Panc1 (cell line): ENCODE measurements at regions not wholly inside any gene's neighbourhood (a gene's known extent, or its start where the extent isn't known, plus 50 kb on each side); places are given as distances from the start of the nearest gene placed in this dataset.
"Not testable (repeated sequence)": the region's sequence is repeated elsewhere in the genome, so short reads cannot be mapped to it uniquely, and the experiment has no call there.

ENCODE experiments used
- ATAC-seq: fragments of 200-7000 bp; cut with Tn5 transposase; 2 replicates; pipeline ENCODE4 v1.9.1; 2020; ENCODE audit warnings: mild to moderate bottlenecking, moderate library complexity
- BruUV-seq: library from RNA; stranded (reverse); fragments of 400-500 nt; replicated peaks from 2 replicates; lab custom pipeline; 2021; lab: Mats Ljungman, UMichigan
- CTCF ChIA-PET: fragments of 300-600 bp; sonication (Branson Sonifier 250); formaldehyde crosslinking; loops from one replicate; lab custom pipeline; 2022; ENCODE audit warnings: antibody characterized with exemption; lab: Charles Lee
- POLR2A ChIA-PET: fragments of 300-600 bp; sonication (Branson Sonifier 250); formaldehyde crosslinking; loops from one replicate; lab custom pipeline; 2022; ENCODE audit warnings: antibody characterized with exemption; lab: Charles Lee
- DNase-seq: peaks from one replicate; pipeline ENCODE4 v3.0.0-alpha.2; 2010; ENCODE audit warnings: low read depth, low spot score
- H3K27ac ChIP-seq: 2 replicates; pipeline ENCODE4 v1.5.1; 2011; ENCODE audit warnings: mild to moderate bottlenecking, low read length, inconsistent platforms
- H3K27me3 ChIP-seq: fragments of 200-500 bp; sonication (Bioruptor generic); 2 replicates; pipeline ENCODE4 v1.6.0; 2014; ENCODE audit warnings: low read length, inconsistent platforms; ENCODE audit not compliant: control insufficient read depth, insufficient read depth
- H3K36me3 ChIP-seq: fragments of 200-500 bp; sonication (Bioruptor generic); 2 replicates; pipeline ENCODE4 v1.5.1; 2014; ENCODE audit warnings: inconsistent platforms, mild to moderate bottlenecking, low read length, moderate library complexity; ENCODE audit not compliant: control insufficient read depth, insufficient read depth
- H3K4me1 ChIP-seq: 2 replicates; pipeline ENCODE4 v1.5.1; 2011; ENCODE audit warnings: inconsistent platforms, mild to moderate bottlenecking, low read length, moderate library complexity; ENCODE audit not compliant: control insufficient read depth, insufficient read depth
- H3K4me3 ChIP-seq, 2 experiments: 2 replicates each; pipeline ENCODE4 v1.5.1; 2011 to 2012; ENCODE audit warnings: low read depth in 2 of 2, low read length in 2 of 2, mild to moderate bottlenecking in 2 of 2, inconsistent platforms in 1 of 2, moderate library complexity in 1 of 2
- H3K9me3 ChIP-seq: fragments of 200-500 bp; sonication (Bioruptor generic); 2 replicates; pipeline ENCODE4 v1.5.1; 2014; ENCODE audit warnings: low read depth, mild to moderate bottlenecking, inconsistent platforms, low read length, moderate library complexity; ENCODE audit not compliant: control insufficient read depth, insufficient read depth
- POLR2AphosphoS5 ChIP-seq: IDR thresholded peaks from 2 replicates; pipeline ENCODE4 v1.6.1; 2012; ENCODE audit warnings: mild to moderate bottlenecking, low read depth, low read length, moderate library complexity
- SIN3A ChIP-seq: IDR thresholded peaks from 2 replicates; pipeline ENCODE4 v1.6.1; 2012; ENCODE audit warnings: low read depth, mild to moderate bottlenecking, low read length, moderate library complexity, borderline replicate concordance; ENCODE audit not compliant: insufficient read depth
- TCF7L2 ChIP-seq: IDR thresholded peaks from 2 replicates; pipeline ENCODE4 v1.6.1; 2011; ENCODE audit warnings: mild to moderate bottlenecking, low read depth, low read length, inconsistent platforms
- in situ Hi-C: cut with HindIII; loops from 2 replicates; pipeline ENCODE4 v1.10.0; 2016; ENCODE audit warnings: low sequenced_read_pairs, low pct_unique_long_range_greater_than_20kb
- intact Hi-C: fragments of 100-400 bp; cut with micrococcal nuclease; formaldehyde crosslinking; loops from one replicate; pipeline ENCODE4 v1.10.0; 2022; ENCODE audit not compliant: unreplicated experiment
- TF ChIP-seq, protein P1 (sequence below): fragments of 450-650 bp; IDR thresholded peaks from 2 replicates; pipeline ENCODE4 v1.5.1; 2017; ENCODE audit warnings: mild to moderate bottlenecking
- TF ChIP-seq, protein P2 (sequence below), 2 experiments: IDR thresholded peaks; 2 replicates each; pipeline ENCODE4 v1.6.1; 2011 to 2012; ENCODE audit warnings: low read depth in 2 of 2, control low read depth in 1 of 2, low read length in 1 of 2, mild to moderate bottlenecking in 1 of 2, moderate library complexity in 1 of 2; ENCODE audit not compliant: insufficient read depth in 1 of 2

DNA sequence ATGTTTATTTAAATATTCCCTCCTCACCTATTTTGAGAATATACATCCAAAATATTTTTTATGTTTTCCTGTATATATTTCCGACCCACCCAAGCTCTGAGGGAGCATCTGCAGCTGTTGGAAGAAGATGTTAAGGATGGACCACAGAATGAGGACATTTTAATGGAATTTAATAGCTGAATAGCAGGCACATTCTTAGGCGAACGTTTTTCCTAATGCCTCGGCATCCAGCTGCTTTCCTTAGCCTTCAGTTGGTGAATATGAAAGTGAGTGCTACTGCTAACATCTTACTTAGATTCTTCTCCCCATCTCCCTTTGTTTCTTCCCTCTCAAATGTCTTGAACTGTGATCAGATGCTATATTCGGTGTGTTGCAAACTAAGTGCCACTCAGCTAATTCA is 158.0 kb upstream of the CTSO start:
- intact Hi-C loops (no loop called here), in situ Hi-C loops (no loop called here)
- no peaks in the 10 kb centered on the region for H3K27me3 ChIP-seq
- ATAC-seq (no peak), DNase-seq (no peak)
- TF ChIP-seq, protein P1, sequence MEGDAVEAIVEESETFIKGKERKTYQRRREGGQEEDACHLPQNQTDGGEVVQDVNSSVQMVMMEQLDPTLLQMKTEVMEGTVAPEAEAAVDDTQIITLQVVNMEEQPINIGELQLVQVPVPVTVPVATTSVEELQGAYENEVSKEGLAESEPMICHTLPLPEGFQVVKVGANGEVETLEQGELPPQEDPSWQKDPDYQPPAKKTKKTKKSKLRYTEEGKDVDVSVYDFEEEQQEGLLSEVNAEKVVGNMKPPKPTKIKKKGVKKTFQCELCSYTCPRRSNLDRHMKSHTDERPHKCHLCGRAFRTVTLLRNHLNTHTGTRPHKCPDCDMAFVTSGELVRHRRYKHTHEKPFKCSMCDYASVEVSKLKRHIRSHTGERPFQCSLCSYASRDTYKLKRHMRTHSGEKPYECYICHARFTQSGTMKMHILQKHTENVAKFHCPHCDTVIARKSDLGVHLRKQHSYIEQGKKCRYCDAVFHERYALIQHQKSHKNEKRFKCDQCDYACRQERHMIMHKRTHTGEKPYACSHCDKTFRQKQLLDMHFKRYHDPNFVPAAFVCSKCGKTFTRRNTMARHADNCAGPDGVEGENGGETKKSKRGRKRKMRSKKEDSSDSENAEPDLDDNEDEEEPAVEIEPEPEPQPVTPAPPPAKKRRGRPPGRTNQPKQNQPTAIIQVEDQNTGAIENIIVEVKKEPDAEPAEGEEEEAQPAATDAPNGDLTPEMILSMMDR: no peak
- TF ChIP-seq, protein P2, sequence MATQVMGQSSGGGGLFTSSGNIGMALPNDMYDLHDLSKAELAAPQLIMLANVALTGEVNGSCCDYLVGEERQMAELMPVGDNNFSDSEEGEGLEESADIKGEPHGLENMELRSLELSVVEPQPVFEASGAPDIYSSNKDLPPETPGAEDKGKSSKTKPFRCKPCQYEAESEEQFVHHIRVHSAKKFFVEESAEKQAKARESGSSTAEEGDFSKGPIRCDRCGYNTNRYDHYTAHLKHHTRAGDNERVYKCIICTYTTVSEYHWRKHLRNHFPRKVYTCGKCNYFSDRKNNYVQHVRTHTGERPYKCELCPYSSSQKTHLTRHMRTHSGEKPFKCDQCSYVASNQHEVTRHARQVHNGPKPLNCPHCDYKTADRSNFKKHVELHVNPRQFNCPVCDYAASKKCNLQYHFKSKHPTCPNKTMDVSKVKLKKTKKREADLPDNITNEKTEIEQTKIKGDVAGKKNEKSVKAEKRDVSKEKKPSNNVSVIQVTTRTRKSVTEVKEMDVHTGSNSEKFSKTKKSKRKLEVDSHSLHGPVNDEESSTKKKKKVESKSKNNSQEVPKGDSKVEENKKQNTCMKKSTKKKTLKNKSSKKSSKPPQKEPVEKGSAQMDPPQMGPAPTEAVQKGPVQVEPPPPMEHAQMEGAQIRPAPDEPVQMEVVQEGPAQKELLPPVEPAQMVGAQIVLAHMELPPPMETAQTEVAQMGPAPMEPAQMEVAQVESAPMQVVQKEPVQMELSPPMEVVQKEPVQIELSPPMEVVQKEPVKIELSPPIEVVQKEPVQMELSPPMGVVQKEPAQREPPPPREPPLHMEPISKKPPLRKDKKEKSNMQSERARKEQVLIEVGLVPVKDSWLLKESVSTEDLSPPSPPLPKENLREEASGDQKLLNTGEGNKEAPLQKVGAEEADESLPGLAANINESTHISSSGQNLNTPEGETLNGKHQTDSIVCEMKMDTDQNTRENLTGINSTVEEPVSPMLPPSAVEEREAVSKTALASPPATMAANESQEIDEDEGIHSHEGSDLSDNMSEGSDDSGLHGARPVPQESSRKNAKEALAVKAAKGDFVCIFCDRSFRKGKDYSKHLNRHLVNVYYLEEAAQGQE (IDR thresholded peaks at IDR 0.05; ENCODE audit: insufficient read depth in 1 of 2, low read depth in 2 of 2, low read length in 1 of 2): no peak
- TF ChIP-seq POLR2AphosphoS5: no peak
- TF ChIP-seq SIN3A: no peak
- TF ChIP-seq TCF7L2: no peak
- H3K36me3 ChIP-seq: no peaks in the 10 kb centered on the region
- no peaks in the 10 kb centered on the region for H3K9me3 ChIP-seq
- ChIA-PET CTCF (interaction anchor here (0.7 kb wide), 1 partner anchor 19 kb away, joined by 3 read pairs; no protein-coding TSS in a partner anchor), POLR2A (no interaction called here)
- no peak overlapping the region for H3K4me3 ChIP-seq
- no peak overlapping the region for H3K27ac ChIP-seq
- H3K4me1 ChIP-seq: no peaks in the 10 kb centered on the region
- BruUV-seq: no TSS peak

DNA sequence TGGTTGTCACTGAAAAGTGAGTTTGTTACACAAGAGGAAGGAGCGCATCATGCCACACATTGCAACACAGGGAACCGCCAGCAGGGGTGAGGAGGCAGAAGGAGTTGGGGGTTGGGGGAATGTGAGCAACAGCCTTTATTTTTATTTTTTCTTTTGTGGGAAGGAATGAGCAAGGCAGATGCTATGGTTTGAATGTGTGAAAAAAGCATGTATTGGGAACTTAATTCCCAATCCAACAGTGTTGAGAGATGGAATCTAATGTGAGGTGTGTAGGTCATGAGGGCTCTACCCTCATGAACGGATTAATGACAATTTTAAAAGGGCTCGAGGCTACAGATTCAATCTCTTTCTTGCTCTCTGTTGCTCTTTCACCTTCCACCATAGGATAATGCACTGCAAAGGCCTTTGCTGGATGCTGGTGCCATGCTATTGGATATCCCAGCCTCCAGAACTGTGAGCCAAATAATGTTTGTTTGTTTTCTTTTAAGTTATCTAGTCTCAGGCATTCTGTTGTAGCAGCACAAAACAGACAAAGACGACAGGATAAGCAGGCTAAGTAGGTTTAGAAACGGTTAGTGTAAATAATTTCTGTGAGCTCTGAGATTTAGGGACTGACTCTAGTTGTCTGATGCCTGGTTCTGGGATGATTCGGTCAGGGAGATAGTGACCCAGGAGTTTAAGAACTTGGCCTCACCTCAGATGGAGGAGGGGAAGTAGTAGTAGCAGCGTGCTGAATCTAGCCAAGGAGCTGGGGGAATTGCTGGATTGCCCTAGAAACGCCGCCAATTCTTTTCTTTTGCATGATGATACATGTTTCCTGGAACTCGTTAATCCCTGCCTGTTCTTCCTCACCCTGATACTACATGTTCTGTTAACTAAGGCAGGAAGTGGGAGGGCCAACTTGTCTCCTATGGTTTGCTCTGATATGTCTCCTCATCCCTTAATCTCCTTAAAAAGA is 156.6 kb upstream of the CTSO start:
- Histone ChIP-seq H3K36me3 (no peaks in the 10 kb centered on the region), H3K27ac (no peak overlapping the region), H3K27me3 (no peaks in the 10 kb centered on the region), H3K9me3 (no peaks in the 10 kb centered on the region), H3K4me1 (no peaks in the 10 kb centered on the region), H3K4me3 (no peak overlapping the region)
- TF ChIP-seq SIN3A: no peak
- TF ChIP-seq TCF7L2: no peak
- BruUV-seq: no TSS peak
- in situ Hi-C loops (no loop called here), intact Hi-C loops (no loop called here)
- ChIA-PET POLR2A (no interaction called here), CTCF (no interaction called here)
- ATAC-seq: no peak
- no peak for DNase-seq

DNA sequence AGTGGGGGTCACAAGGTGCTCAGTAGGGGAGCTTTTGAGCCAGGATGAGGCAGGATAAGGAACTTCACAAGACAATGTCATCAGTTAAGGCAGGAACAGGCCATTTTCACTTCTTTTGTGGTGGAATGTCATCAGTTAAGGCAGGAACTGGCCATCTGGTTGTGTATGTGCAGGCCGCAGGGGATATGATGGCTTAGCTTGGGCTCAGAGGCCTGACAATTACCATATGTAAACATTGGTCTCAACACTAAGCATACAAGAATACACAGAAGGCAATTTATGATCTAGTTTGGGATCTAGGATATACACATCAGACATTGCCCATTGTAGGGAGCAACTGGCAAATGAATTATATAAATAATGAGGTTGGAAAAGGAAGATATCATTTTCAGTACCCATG is 155.4 kb upstream of the CTSO start:
- in situ Hi-C loops, H3K4me3 ChIP-seq, BruUV-seq, DNase-seq, H3K36me3 ChIP-seq, H3K9me3 ChIP-seq, H3K4me1 ChIP-seq, CTCF ChIA-PET, POLR2A ChIA-PET, H3K27ac ChIP-seq, H3K27me3 ChIP-seq, intact Hi-C loops, ATAC-seq: not testable (repeated sequence)
